Gastroesophageal sphincter (tissue), 3 donors: ENCODE measurements at regions not wholly inside any gene's neighbourhood (a gene's known extent, or its start where the extent isn't known, plus 50 kb on each side); places are given as distances from the start of the nearest gene placed in this dataset.

Experiments
- CTCF ChIP-seq, 4 experiments: fragments of 200-600 bp in 2 of 4; fragments of 450-650 bp in 2 of 4; sonication (generic) in 1 of 4; IDR thresholded peaks; one replicate each; pipeline ENCODE4 v1.5.1; 2017 to 2019; ENCODE audit warnings: antibody characterized with exemption in 4 of 4, mild to moderate bottlenecking in 2 of 4, moderate library complexity in 2 of 4
- EP300 ChIP-seq: sonication (generic); formaldehyde crosslinking; IDR thresholded peaks from one replicate; pipeline ENCODE4 v1.6.1; 2017; ENCODE audit warnings: antibody characterized with exemption, mild to moderate bottlenecking

- TF ChIP-seq EP300 (no peak), CTCF (IDR thresholded peaks at IDR 0.05) (no peak)
Observed at GRCh38 chr15:61522411-61522810, 293.3 kb upstream of the RORA start.
